PC-3 (cell line): ENCODE measurements at regions not wholly inside any gene's neighbourhood (a gene's known extent, or its start where the extent isn't known, plus 50 kb on each side); places are given as distances from the start of the nearest gene placed in this dataset.

ENCODE experiments used
- CTCF ChIP-seq: fragments of 300-600 bp; sonication (generic); conservative IDR thresholded peaks from 2 replicates; pipeline ENCODE4 v1.5.1; 2017; ENCODE audit warnings: antibody characterized with exemption, low read depth, mild to moderate bottlenecking, low read length
- EZH2 ChIP-seq: fragments of 300-600 bp; sonication (generic); IDR thresholded peaks from one replicate; pipeline ENCODE4 v1.6.1; 2017; ENCODE audit warnings: antibody characterized with exemption, mild to moderate bottlenecking, low read length; ENCODE audit not compliant: unreplicated experiment

- TF ChIP-seq CTCF (no peak), EZH2 (no peak)
These were observed 77.2 kb upstream of the AKIP1 start for GRCh38 chr11:8833568-8834315.
